Activated CD4-positive, alpha-beta T cell treated with anti-CD3 and anti-CD28 coated beads for 36 hours (primary cell): ENCODE measurements at regions not wholly inside any gene's neighbourhood (a gene's known extent, or its start where the extent isn't known, plus 50 kb on each side); places are given as distances from the start of the nearest gene placed in this dataset.

Source experiments
- ATAC-seq: fragments of 200-7000 bp; cut with Tn5 transposase; one replicate; pipeline ENCODE4 v1.10.0; 2021; ENCODE audit warnings: mild to moderate bottlenecking, moderate library complexity
- CTCF ChIA-PET: fragments of 350-600 bp; sonication (Branson Sonifier 250); formaldehyde crosslinking; loops from one replicate; lab custom pipeline; 2021; ENCODE audit warnings: antibody characterized with exemption; lab: Charles Lee
- POLR2A ChIA-PET: fragments of 350-600 bp; sonication (Branson Sonifier 250); formaldehyde crosslinking; loops from one replicate; lab custom pipeline; 2021; ENCODE audit warnings: antibody characterized with exemption, inconsistent platforms; lab: Charles Lee
- DNase-seq: peaks from one replicate; pipeline ENCODE4 v3.0.0-alpha.2; 2020
- H3K27ac Mint-ChIP-seq: one replicate; pipeline ENCODE4 v1.8.0; 2021; ENCODE audit warnings: mixed read lengths
- H3K27me3 Mint-ChIP-seq: one replicate; pipeline ENCODE4 v1.8.0; 2021; ENCODE audit warnings: mixed read lengths
- H3K36me3 Mint-ChIP-seq: one replicate; pipeline ENCODE4 v1.8.0; 2021; ENCODE audit warnings: low read depth, mixed read lengths
- H3K4me1 Mint-ChIP-seq: one replicate; pipeline ENCODE4 v1.8.0; 2021; ENCODE audit warnings: mixed read lengths
- H3K4me3 Mint-ChIP-seq: one replicate; pipeline ENCODE4 v1.8.0; 2021; ENCODE audit warnings: mild to moderate bottlenecking, moderate library complexity, mixed read lengths
- H3K9me3 Mint-ChIP-seq: one replicate; pipeline ENCODE4 v1.8.0; 2021; ENCODE audit warnings: low read depth, mixed read lengths
- intact Hi-C, 2 experiments: fragments of 100-400 bp; cut with DNase I in 1 of 2; cut with micrococcal nuclease in 1 of 2; formaldehyde crosslinking; loops; one replicate each; pipeline versions ENCODE4 v1.14.2 to v1.15.1; 2022 to 2024; cut with DNase I, micrococcal nuclease

DNA sequence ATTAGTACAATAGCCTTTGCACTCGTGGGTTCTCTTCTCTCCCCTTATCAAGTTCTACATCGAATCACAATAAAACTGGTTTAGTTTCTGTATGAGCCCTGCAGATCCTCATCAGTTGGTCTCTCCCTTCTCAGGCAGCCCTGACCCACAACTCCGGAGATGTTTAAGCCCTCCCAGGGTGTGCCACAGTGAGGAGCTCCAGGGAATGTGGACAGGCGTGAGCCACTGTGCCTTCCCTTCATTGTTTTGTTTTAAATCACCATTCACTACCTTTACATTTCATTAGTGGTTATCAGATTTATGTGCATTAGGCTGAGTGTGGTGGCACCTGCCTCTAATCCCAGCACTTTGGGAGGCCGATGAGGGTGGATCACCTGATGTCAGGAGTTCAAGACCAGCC is 133.2 kb downstream of the LARP7 start:
- ChIA-PET CTCF (interaction anchor here (0.8 kb wide), 1 partner anchor 696 kb away, joined by 4 read pairs; no protein-coding TSS in a partner anchor), POLR2A (interaction anchor here (0.6 kb wide), 1 partner anchor 118 kb away, joined by 5 read pairs; no protein-coding TSS in a partner anchor)

DNA sequence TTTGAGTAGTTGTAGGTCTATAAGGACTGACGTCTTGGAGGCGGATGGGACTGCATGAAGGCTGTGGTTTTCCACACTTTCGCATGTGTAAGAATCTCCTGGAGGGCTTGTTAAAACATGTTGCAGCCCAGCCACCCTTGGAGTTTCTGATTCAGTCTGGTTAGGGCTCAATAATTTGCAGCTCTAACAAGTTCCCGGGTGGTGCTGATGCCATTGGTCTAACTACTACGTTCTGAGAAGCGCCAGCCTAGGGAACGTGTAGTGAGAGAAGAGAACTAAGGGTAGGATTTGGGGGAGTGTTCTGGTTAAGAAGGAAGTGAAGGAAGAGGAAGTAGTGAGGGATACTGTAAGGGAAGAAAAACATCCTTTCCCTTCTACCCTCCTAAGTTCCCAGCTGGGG is 138.9 kb downstream of the LARP7 start:
- intact Hi-C loops = no loop called here
- DNase-seq (no peak), ATAC-seq (no peak)
- Mint-ChIP-seq H3K27ac (no peak overlapping the region), H3K9me3 (no peaks in the 10 kb centered on the region), H3K4me3 (no peak overlapping the region), H3K4me1 (no peaks in the 10 kb centered on the region), H3K27me3 (peaks cover 5% of the 10 kb centered on the region), H3K36me3 (no peaks in the 10 kb centered on the region)
- POLR2A ChIA-PET = interaction anchor here (0.5 kb wide), 1 partner anchor 200 kb away, joined by 3 read pairs; no protein-coding TSS in a partner anchor
- CTCF ChIA-PET = interaction anchor here (0.6 to 1.3 kb wide), 2 partner anchors 9 to 95 kb away, joined by 3 to 4 read pairs; no protein-coding TSS in a partner anchor

More for the DNA sequence above, 133.2 kb downstream of the LARP7 start:
- H3K36me3 Mint-ChIP-seq = no peaks in the 10 kb centered on the region
- no peak for DNase-seq
- no peaks in the 10 kb centered on the region for H3K4me1 Mint-ChIP-seq
- H3K27me3 Mint-ChIP-seq = peaks cover 3% of the 10 kb centered on the region
- intact Hi-C loops = no loop called here
- H3K9me3 Mint-ChIP-seq = no peaks in the 10 kb centered on the region
- ATAC-seq = no peak
- H3K27ac Mint-ChIP-seq = no peak overlapping the region
- no peak overlapping the region for H3K4me3 Mint-ChIP-seq

DNA sequence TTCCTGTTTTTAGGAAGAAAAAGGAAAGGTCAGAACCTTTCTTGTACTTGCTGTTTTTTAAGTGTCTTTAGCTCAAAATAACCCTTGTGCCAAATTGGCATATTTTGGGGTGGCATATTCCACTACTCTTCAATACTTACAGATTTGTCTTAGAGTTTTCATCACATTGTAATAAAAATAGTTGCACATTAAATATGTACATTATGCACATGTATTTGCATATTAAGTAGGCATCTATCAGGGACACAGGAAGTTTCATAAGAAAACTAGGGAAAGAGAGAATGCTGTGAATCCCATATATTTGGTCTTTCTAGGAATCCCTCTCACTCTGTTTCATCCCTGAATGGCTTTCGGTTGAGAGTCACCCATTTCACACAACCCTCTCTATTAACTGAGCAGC is 139.6 kb downstream of the LARP7 start:
- H3K27ac Mint-ChIP-seq = no peak overlapping the region

DNA sequence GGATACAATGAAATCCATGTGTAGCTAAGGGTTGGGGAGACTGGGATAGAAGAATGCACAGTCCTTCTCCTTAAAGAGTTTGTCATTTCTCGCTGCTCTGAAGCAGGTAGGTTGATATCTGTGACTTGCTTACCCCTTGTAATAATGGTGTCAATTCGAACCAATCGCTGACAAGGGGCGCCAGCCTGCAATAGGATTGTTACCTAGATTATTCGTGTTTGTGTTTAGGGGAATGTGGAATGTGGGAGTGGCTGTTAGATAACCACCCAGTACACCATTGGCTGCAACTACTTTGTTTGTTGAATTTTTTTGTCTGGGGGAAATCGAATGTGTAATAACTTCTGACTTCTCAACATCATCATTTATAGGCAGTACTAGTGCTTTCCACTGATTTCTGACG is 141.6 kb downstream of the LARP7 start:
- peaks cover 5% of the 10 kb centered on the region for H3K27me3 Mint-ChIP-seq
- H3K9me3 Mint-ChIP-seq = no peaks in the 10 kb centered on the region
- no peak overlapping the region for H3K4me3 Mint-ChIP-seq
- intact Hi-C loops = no loop called here
- no peaks in the 10 kb centered on the region for H3K36me3 Mint-ChIP-seq
- ChIA-PET POLR2A (no interaction called here), CTCF (no interaction called here)
- no peaks in the 10 kb centered on the region for H3K4me1 Mint-ChIP-seq
- H3K27ac Mint-ChIP-seq = no peak overlapping the region
- no peak for ATAC-seq
- DNase-seq = no peak

More for the DNA sequence above, 139.6 kb downstream of the LARP7 start:
- ChIA-PET POLR2A (no interaction called here), CTCF (interaction anchor here (0.6 to 1.3 kb wide), 2 partner anchors 10 to 94 kb away, joined by 3 to 4 read pairs; no protein-coding TSS in a partner anchor)
- Mint-ChIP-seq H3K4me3 (no peak overlapping the region), H3K4me1 (no peaks in the 10 kb centered on the region), H3K9me3 (no peaks in the 10 kb centered on the region), H3K36me3 (no peaks in the 10 kb centered on the region), H3K27me3 (peaks cover 5% of the 10 kb centered on the region)
- intact Hi-C loops = no loop called here
- no peak for ATAC-seq
- DNase-seq = no peak

DNA sequence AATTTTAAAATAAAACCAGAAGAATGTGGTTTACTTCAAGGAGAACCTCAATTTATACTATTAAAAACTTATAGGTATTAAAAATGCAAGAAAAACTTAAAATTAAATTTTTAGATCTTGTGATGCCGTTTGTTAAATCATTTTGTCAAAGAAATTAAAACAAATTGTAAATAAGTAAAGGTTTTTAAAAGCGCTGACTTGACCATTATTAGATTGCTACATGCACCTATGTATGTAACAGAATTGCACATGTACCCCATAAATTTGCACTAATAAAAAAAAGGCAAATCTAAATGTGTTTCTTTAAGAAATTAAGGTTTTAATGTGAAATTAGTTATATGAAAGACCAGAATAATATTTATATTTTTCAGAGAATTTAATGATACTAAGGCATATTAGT is 156.1 kb downstream of the LARP7 start:
- H3K9me3 Mint-ChIP-seq = no peaks in the 10 kb centered on the region
- CTCF ChIA-PET = no interaction called here
- H3K36me3 Mint-ChIP-seq = no peaks in the 10 kb centered on the region

DNA sequence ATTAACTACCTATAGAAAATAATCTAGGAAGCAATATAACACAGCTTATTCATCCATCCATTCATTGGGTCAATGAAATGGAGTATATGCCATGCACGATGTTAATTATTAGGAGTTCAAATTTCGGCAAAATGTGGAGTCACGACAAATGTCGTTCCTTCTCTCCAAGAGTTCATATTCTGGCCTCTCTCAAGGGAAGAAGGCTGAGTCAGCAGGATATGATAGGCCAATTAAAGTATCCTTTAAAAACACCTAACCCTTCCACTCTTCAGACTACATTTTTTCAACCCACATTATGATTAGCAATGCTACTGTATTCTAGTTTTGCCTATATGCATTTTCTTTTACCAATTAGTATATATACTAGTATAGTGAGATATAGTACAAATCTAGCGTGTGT is 163.1 kb downstream of the LARP7 start:
- H3K36me3 Mint-ChIP-seq = no peaks in the 10 kb centered on the region
- CTCF ChIA-PET = no interaction called here
- POLR2A ChIA-PET = no interaction called here
- no peak overlapping the region for H3K27ac Mint-ChIP-seq
- intact Hi-C loops = no loop called here
- H3K4me3 Mint-ChIP-seq = no peak overlapping the region
- DNase-seq (no peak), ATAC-seq (no peak)
- no peaks in the 10 kb centered on the region for H3K4me1 Mint-ChIP-seq
- peaks cover 17% of the 10 kb centered on the region for H3K27me3 Mint-ChIP-seq
- no peaks in the 10 kb centered on the region for H3K9me3 Mint-ChIP-seq

More for the DNA sequence above, 156.1 kb downstream of the LARP7 start:
- DNase-seq = no peak
- no peak for ATAC-seq
- POLR2A ChIA-PET = no interaction called here
- H3K4me1 Mint-ChIP-seq = no peaks in the 10 kb centered on the region
- no peak overlapping the region for H3K4me3 Mint-ChIP-seq
- intact Hi-C loops = no loop called here
- no peak overlapping the region for H3K27ac Mint-ChIP-seq
- peaks cover 6% of the 10 kb centered on the region for H3K27me3 Mint-ChIP-seq

DNA sequence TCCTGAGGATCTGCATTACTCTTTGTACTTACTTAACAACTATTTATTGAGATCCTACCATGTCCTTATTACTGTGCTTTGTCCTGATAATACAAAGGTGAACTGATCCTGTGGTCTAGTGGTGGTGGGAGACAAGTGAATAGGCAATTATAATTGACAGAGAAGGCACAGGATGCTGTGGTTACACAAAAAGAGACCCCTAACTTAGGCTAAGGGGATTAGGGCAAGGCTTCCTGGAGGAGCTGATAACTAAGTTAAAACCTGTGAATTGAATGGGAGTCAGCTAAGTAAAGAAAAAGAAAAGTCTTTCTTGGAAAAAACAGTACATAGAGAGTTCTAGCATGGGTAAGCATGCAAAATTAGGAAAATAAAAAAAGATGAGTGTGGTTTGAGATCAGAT is 164.4 kb downstream of the LARP7 start:
- Mint-ChIP-seq H3K4me1 (no peaks in the 10 kb centered on the region), H3K27me3 (peaks cover 17% of the 10 kb centered on the region), H3K27ac (no peak overlapping the region), H3K36me3 (no peaks in the 10 kb centered on the region), H3K4me3 (no peak overlapping the region), H3K9me3 (no peaks in the 10 kb centered on the region)
- no peak for DNase-seq
- no peak for ATAC-seq
- intact Hi-C loops = no loop called here
- ChIA-PET CTCF (no interaction called here), POLR2A (no interaction called here)

DNA sequence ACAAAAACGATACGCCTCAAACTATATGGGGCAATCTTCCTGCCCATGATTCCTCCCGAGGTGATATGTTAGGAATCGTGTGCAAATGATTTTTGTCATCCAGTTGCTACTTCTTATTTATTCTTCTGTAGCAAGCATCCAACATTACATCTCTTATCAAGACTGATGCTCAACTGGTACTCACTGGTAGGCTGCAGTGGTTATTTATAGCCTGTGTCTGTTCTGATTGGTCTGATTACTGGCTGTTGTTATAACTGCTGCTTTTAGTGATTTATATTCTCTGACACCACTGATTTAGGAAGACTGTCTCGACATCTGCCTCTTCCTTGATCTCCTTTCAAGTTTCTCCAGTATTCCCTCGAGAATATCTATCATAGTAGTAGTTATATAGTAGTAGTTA is 165.8 kb downstream of the LARP7 start:
- Mint-ChIP-seq H3K4me1 (no peaks in the 10 kb centered on the region), H3K36me3 (no peaks in the 10 kb centered on the region), H3K27ac (no peak overlapping the region), H3K9me3 (no peaks in the 10 kb centered on the region), H3K4me3 (no peak overlapping the region), H3K27me3 (peaks cover 15% of the 10 kb centered on the region)
- intact Hi-C loops = no loop called here
- DNase-seq (no peak), ATAC-seq (no peak)
- POLR2A ChIA-PET = no interaction called here
- CTCF ChIA-PET = interaction anchor here (0.5 kb wide), 1 partner anchor 48 kb away, joined by 3 read pairs; no protein-coding TSS in a partner anchor

DNA sequence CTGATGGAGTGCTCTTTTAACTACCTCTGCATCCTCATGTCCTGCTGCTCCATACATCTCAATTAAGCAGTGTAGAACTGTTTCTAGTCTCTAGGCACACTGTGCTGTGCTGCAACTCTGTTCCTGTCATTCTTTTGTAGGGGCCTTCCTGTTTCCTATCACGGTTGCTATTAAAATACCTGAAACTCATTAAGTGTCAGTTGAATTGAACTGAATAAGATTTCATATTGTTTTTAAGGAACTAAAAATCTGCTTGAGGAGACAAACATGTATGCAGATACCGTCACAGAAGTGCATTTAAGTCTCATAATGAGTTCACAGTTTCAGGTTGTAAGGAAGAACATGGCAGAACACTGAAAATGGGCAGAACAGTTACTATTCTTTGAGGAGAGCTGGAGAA is 170.1 kb downstream of the LARP7 start:
- ATAC-seq = no peak
- peaks cover 8% of the 10 kb centered on the region for H3K27me3 Mint-ChIP-seq
- no peaks in the 10 kb centered on the region for H3K36me3 Mint-ChIP-seq
- CTCF ChIA-PET = interaction anchor here (0.6 kb wide), 1 partner anchor 207 kb away, joined by 3 read pairs; no protein-coding TSS in a partner anchor
- H3K27ac Mint-ChIP-seq = no peak overlapping the region
- DNase-seq = no peak
- H3K4me1 Mint-ChIP-seq = no peaks in the 10 kb centered on the region
- H3K9me3 Mint-ChIP-seq = no peaks in the 10 kb centered on the region
- no peak overlapping the region for H3K4me3 Mint-ChIP-seq
- intact Hi-C loops = no loop called here
- POLR2A ChIA-PET = no interaction called here

DNA sequence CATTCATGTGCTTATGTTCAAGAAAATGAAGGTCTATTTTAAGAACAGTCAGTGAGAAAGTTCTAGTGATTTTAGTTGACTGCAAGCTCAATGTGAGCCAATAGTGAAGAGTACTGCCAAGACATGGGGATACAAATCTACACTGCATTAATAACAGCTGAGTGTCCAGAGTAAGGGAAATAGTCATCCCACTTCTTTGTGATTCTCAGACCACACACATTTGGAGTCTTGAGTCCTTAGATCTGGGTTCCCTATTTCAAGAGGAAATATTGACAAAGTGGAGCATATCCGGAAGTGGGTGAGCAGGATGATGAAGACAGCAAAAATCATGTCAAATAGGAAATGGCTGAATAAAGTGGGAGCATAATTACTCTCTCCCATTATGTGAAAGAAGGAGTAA is 171.1 kb downstream of the LARP7 start:
- Mint-ChIP-seq H3K4me1 (no peaks in the 10 kb centered on the region), H3K27ac (no peak overlapping the region), H3K36me3 (no peaks in the 10 kb centered on the region), H3K27me3 (peaks cover 8% of the 10 kb centered on the region), H3K9me3 (no peaks in the 10 kb centered on the region), H3K4me3 (no peak overlapping the region)
- CTCF ChIA-PET = no interaction called here
- intact Hi-C loops = no loop called here
- DNase-seq = no peak
- POLR2A ChIA-PET = no interaction called here
- no peak for ATAC-seq

DNA sequence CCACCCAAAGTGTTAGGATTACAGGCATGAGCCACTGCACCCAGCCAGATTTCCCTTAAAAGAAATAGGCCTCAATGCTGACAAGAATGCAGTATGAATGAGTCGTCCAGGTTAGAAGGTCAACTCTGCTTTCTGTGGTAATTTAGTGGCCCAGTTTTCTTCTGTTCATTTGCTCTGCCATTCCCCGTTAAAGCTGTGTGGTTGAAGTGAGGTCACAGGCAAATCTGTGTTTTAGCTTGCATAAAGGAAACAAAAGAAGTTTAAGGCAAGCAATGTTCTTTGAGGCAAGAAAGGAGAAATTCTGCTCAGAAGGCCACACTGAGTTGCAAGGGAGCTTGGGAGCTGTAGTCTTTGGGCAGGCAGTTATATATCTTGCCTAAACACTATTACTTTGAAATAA is 176.8 kb downstream of the LARP7 start:
- peaks cover 14% of the 10 kb centered on the region for H3K4me1 Mint-ChIP-seq
- POLR2A ChIA-PET = no interaction called here
- no peaks in the 10 kb centered on the region for H3K9me3 Mint-ChIP-seq
- H3K4me3 Mint-ChIP-seq = no peak overlapping the region
- H3K27ac Mint-ChIP-seq = no peak overlapping the region
- ATAC-seq (peak; percentile 34), DNase-seq (peak; percentile 16)
- peaks cover 16% of the 10 kb centered on the region for H3K27me3 Mint-ChIP-seq
- no peaks in the 10 kb centered on the region for H3K36me3 Mint-ChIP-seq
- intact Hi-C loops = no loop called here
- CTCF ChIA-PET = no interaction called here

DNA sequence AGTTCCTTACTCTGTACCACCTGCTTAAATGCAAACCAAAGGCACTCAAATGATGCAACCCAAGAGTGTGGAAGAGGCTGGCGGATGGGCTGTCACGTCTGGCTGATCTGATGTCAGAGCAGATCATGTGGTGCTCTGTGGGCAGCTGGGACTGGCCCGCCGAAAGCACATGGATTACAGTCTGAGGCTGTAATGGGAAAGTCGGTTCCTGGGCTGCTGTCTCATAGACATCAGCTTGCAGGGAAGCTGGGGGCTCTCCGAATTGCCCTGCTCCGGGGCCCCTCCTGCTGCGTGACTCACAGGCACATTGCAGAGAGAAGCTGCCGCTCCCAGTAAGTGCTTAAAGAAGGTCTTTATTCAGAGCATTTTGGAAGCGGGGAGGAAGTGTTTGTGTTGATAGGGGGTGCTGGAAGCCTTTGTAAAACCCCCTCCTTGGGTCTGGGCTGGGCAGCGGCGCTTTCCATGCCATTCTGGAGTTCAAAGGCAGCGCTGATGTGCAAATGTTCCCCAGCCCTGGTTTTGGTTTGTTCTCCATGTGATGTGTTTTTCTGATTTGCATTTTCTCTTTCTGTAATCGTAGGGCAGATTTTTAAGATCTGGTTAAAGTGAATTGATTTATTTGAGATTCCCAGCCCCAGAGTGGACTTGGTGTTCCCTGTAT is 181.1 kb downstream of the LARP7 start:
- H3K27ac Mint-ChIP-seq = peak overlapping the region; percentile 85
- POLR2A ChIA-PET = no interaction called here

More for the DNA sequence above, 181.1 kb downstream of the LARP7 start:
- Mint-ChIP-seq H3K9me3 (no peaks in the 10 kb centered on the region), H3K4me1 (peaks cover 17% of the 10 kb centered on the region), H3K36me3 (no peaks in the 10 kb centered on the region), H3K27me3 (peaks cover 35% of the 10 kb centered on the region), H3K4me3 (peak overlapping the region; percentile 73)
- peak; percentile 95 for ATAC-seq
- intact Hi-C loops = loop anchor here in 1 of 2 experiments (1.0 kb wide), 1 partner anchor 181 kb away; the partner anchor contains the start of gene LARP7
- CTCF ChIA-PET = interaction anchor here (0.6 to 1.0 kb wide), 2 partner anchors 120 to 235 kb away, joined by 4 read pairs; no protein-coding TSS in a partner anchor
- DNase-seq = peak; percentile 85
